NCI-H2081 treated with DMSO at 0.1 percent for 48 hours (cell line): ENCODE measurements at regions not wholly inside any gene's neighbourhood (a gene's known extent, or its start where the extent isn't known, plus 50 kb on each side); places are given as distances from the start of the nearest gene placed in this dataset.

Experiments used
- DNase-seq: peaks from one replicate; lab custom pipeline; 2025; lab: John Stamatoyannopoulos, UW

GRCh38 chr18:25443776-25444175, 91.8 kb upstream of the ZNF521 start:
- no peak for DNase-seq

- no peak for DNase-seq
Observed at GRCh38 chr18:25435149-25435782, 83.3 kb upstream of the ZNF521 start.

- DNase-seq, result no peak
Observed at GRCh38 chr18:25434745-25435144, 82.8 kb upstream of the ZNF521 start.

GRCh38 chr18:25433590-25433989, 81.6 kb upstream of the ZNF521 start:
- no peak for DNase-seq

- no peak for DNase-seq
Observed at GRCh38 chr18:25425024-25425423, 73.1 kb upstream of the ZNF521 start.

- no peak for DNase-seq
Observed at GRCh38 chr18:25423760-25424159, 71.8 kb upstream of the ZNF521 start.

- DNase-seq, result no peak
Observed at GRCh38 chr18:25423267-25423666, 71.3 kb upstream of the ZNF521 start.

- no peak for DNase-seq
Observed at GRCh38 chr18:25422230-25422629, 70.3 kb upstream of the ZNF521 start.

- no peak for DNase-seq
Observed at GRCh38 chr18:25420077-25420825, 68.3 kb upstream of the ZNF521 start.

- DNase-seq, result no peak
Observed at GRCh38 chr18:25416374-25416773, 64.4 kb upstream of the ZNF521 start.

GRCh38 chr18:25409971-25410370, 58.0 kb upstream of the ZNF521 start:
- DNase-seq, result no peak

- no peak for DNase-seq
Observed at GRCh38 chr18:25408293-25408692, 56.3 kb upstream of the ZNF521 start.
